NCI-H2227 (cell line): ENCODE measurements at regions not wholly inside any gene's neighbourhood (a gene's known extent, or its start where the extent isn't known, plus 50 kb on each side); places are given as distances from the start of the nearest gene placed in this dataset.
"Not testable (repeated sequence)": the region's sequence is repeated elsewhere in the genome, so short reads cannot be mapped to it uniquely, and the experiment has no call there.

ENCODE experiments used
- DNase-seq: peaks from one replicate; lab custom pipeline; 2025; ENCODE audit not compliant: unreplicated experiment; lab: John Stamatoyannopoulos, UW

DNA sequence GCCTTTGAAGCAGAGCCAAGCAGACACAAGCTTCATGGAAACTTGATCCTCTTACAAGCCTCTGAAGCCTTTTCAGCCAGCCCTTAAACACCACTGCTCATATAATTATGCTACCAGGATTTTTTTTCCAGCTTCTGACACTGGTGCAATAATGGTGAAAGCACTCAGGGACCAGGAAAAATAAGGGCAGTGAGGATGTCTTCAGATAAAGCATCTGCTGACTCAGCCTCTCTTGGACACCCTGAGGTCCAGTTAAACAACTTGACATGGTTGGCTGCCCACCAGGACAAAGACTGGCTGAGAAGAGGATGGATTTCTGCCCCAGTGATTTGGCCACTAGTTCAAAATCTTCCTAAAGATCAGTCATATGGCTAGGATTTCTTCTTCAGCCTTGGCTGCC is 124.2 kb upstream of the N4BP1 start:
- DNase-seq, result peak; percentile 7

DNA sequence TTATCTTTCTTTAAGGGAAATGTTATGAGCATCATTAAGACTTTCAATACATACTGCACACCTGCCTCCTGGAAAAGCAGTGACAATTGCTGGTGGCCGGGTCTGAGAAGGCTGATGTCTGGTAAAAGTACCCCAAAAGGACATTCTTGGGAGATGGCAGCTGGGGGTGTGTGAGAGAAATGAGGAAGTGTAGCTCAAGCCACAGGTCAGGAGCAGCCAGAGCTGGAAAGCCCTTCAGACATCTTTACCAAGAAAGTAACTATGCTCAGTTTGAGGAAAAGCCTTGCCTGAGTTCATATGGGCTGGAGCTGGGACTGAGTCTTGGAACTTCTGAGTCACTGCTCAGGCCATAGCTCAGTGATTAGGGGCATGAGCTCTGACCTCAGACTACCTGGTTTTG is 94.7 kb upstream of the N4BP1 start:
- no peak for DNase-seq

DNA sequence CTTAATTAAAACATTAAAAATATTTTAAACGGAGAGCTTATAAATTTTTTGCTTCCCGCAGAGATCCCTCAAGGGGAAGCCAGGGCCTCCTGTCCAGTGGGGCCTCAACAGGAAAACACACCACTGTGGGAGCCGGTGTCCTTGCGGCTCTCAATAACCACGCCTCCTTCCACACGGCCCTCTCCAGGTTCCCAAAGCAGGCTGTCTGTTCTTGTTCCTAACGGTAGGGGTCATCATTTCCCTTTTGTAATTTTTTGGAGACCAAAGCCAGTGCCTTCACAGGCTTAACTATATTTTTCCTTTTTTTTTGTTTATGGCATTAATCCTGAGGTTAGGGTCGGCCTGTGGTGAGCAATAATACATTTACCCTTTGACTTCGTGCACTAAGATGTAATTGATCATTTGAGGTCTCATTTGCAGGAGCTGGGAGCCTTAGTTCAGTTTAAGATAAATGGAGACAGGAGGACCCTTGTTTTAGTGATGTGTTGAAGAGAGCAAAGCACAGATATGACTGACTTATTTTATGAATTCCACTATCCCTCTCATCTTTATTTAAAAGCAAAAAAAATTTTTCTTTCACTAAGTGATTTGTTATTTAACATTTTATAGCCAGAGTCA is 77.5 kb upstream of the N4BP1 start:
- DNase-seq, result peak; percentile 78

DNA sequence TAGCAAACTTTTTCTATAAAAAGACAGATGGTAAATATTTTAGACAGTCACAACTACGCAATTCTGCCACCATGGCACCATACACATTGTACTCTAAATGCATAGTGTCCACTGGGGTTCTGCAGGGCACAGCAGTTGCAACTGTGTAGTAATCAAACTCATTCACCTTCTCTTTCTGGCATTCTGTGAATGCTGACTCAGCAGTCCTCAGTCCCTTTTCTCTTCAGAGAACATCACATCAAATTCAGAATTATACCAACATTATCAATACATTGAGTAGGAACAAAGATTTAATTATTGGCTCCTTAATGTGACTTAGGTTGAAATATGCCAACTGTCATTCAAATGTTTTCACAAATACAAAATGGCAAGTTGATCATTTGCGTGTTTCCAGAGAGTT is 74.2 kb upstream of the N4BP1 start:
- no peak for DNase-seq

DNA sequence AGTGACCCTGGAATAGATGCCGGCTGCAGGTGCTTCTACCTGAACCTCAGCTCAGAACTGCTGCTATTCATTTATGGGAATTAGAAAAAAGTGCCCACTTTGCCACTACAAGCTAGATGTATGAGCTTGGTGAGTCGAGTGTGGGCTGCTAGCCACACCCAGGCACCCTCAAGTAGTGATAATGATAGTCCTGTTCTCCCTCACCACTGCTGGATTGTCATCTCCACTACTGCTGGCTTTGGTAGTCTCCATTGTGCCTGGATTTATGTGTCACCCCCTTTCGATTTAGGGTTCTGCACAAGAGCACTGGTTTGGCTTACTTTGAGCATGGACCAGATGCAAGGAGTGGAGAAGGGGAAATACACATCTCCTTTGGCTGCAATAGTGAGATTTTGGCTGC is 73.0 kb upstream of the N4BP1 start:
- no peak for DNase-seq

DNA sequence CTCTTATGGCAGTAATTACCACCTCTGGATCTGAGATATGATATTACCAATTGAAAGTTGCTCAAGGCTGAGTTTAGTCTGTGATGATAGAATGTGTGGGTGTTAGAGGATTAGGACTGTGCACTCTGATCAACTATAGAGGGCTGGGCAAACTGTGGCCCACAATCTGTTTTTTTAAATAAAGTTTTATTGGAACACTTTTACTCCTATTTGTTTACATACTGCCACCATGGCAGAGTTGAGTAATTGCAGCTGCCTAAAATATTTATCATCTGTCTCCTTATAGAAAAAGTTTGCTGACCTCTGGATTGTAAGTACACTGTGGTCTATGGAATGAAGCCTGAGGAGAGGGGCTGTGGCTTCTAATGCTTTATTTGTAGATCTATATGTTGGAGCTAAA is 71.5 kb upstream of the N4BP1 start:
- no peak for DNase-seq

DNA sequence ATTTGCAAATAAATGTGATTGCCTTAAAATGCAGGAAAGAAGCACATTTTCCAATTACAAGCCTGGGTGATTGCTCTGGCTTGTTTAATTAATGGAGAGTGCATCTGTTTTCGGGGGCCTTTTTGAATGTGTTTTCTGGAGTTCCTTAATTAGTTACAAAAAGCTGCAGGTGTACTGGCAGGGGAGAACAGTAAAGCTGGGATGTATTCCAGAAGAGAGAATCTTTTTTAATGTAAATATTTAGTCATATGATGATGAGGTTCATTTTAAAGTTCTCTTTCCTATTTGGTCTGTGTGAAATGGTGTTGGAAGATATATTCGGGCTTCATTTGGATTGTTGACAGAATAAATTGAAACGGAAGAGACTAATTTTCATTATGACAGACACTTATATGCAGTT is 70.9 kb upstream of the N4BP1 start:
- no peak for DNase-seq

DNA sequence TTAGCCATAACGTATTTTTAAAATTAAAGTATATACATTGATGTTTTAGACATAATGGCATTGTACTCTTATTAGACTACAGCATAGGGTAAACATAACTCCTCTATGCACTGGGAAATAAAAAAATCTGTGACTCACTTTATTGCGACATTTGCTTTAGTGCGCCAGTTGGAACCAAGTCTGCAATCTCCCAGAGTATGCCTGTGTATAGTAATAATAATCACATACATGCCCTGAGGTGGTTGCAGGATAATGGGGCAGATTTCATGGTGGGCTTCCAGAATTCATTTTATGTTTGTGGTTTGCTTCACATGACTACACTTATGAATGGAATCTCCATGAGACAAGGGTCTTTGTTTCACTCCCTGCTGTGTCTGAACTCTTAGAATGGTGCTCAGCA is 66.9 kb upstream of the N4BP1 start:
- DNase-seq, result no peak

DNA sequence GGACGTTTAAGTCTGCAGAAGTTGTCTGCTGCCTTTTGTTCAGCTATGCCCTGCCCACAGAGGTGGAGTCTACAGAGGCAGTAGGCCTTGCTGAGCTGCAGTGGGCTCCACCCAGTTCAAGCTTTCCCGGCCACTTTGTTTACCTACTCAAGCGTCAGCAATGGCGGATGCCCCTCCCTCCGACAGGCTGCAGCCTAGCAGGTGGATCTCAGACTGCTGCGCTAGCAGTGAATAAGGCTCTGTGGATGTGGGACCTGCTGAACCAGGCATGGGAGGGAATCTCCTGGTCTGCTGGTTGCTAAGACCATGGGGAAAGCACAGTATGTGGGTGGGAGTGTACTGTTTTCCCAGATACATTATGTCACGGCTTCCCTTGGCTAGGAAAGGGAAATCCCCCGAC is 58.2 kb upstream of the N4BP1 start:
- DNase-seq, result not testable (repeated sequence)

DNA sequence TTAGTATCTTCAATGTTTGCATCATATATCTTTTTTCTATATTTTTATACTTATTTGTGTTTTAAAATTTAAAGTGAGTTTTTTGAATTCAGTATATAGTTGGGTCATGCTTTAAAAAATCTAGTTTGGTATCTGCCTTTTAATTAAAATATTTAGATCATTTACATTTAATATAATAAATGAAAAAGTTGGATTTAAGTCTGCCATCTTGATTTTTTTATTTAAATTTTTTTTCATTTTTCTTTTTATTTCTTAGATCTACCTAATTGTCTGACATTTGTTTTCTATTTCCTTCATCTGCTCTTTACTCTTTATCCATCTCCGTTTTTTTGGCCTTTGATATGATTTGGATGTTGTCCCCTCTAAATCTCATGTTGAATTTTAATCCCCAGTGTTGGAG is 50.0 kb upstream of the N4BP1 start:
- no peak for DNase-seq
